NT2/D1 (cell line): ENCODE measurements at regions not wholly inside any gene's neighbourhood (a gene's known extent, or its start where the extent isn't known, plus 50 kb on each side); places are given as distances from the start of the nearest gene placed in this dataset.

ENCODE experiments used
- DNase-seq: peaks from one replicate; pipeline ENCODE4 v3.0.0-alpha.2; 2011; ENCODE audit warnings: low read depth, low spot score
- H3K27me3 ChIP-seq: 2 replicates; pipeline ENCODE4 v1.6.0; 2011; ENCODE audit warnings: mild to moderate bottlenecking; ENCODE audit not compliant: insufficient read length, insufficient read depth
- H3K36me3 ChIP-seq: 2 replicates; pipeline ENCODE4 v1.6.1; 2011; ENCODE audit warnings: mild to moderate bottlenecking, low read length, mixed read lengths; ENCODE audit not compliant: insufficient read depth, insufficient read length
- H3K4me1 ChIP-seq: 2 replicates; pipeline ENCODE4 v1.5.1; 2011; ENCODE audit not compliant: insufficient read depth, insufficient read length
- H3K4me3 ChIP-seq: 2 replicates; pipeline ENCODE4 v1.5.1; 2011; ENCODE audit warnings: low read depth; ENCODE audit not compliant: insufficient read length
- H3K9ac ChIP-seq: 2 replicates; pipeline ENCODE4 v1.6.0; 2011; ENCODE audit warnings: low read depth; ENCODE audit not compliant: insufficient read length
- H3K9me3 ChIP-seq: 2 replicates; pipeline ENCODE4 v1.5.1; 2011; ENCODE audit warnings: mild to moderate bottlenecking, low read length; ENCODE audit not compliant: insufficient read depth
- SUZ12 ChIP-seq: IDR thresholded peaks from 2 replicates; pipeline ENCODE4 v1.6.1; 2011; ENCODE audit not compliant: insufficient read length, insufficient read depth; ENCODE audit errors: extremely low read depth
- YY1 ChIP-seq: IDR thresholded peaks from 2 replicates; pipeline ENCODE4 v1.6.1; 2011; ENCODE audit not compliant: insufficient read length, insufficient read depth
- ZNF274 ChIP-seq: IDR thresholded peaks from 2 replicates; pipeline ENCODE4 v1.6.1; 2011; ENCODE audit warnings: mild to moderate bottlenecking, low read depth, low read length

DNA sequence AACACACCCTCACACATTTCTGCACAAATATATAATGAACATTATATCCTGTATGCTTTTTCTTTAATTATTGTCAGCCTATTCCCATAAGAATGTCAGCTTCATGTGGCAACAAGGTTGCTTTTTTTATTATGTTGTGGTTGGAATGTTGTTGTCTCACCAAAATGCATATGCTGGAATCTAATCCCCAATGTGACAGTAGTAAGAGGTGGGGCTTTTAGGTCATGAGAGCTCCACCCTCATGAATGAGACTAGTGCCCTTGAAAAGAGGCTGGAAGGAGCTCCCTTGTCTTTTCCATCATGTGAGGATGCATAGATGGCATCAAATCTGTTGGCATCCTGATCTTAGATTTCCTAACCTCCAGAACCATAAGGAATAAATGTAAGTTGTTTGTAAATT lies 131.3 kb upstream of the IRX6 start:
- H3K4me3 ChIP-seq, result no peak overlapping the region
- no peaks in the 10 kb centered on the region for H3K36me3 ChIP-seq
- H3K9ac ChIP-seq, result no peak overlapping the region
- no peaks in the 10 kb centered on the region for H3K4me1 ChIP-seq
- no peak for DNase-seq
- TF ChIP-seq YY1 (no peak), ZNF274 (no peak), SUZ12 (no peak)
- peaks cover 2% of the 10 kb centered on the region for H3K27me3 ChIP-seq
- H3K9me3 ChIP-seq, result peaks cover 13% of the 10 kb centered on the region; the same call in 1 of the 2 replicates

DNA sequence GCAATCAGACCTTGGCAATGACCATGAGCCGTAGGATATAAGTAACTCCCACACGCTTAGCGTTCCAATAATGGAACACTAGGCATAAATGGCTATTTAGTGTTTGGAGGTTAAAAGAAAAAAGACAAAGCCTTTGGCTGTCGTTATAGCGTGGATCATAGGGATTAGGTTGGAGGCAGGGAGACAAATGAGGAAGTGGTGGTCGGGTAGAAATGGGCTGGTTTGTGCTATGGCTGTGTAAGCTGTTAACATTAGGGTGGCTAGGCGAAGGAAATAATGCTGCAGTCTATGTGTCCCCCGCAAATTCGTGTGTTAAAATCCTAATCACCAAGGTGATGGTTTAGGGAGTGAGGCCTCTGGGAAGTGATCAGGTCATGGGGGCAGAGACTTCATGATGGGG lies 120.4 kb upstream of the IRX6 start:
- Histone ChIP-seq H3K4me1 (no peaks in the 10 kb centered on the region), H3K9ac (no peak overlapping the region), H3K9me3 (no peaks in the 10 kb centered on the region; the same call in 1 of the 2 replicates), H3K27me3 (no peaks in the 10 kb centered on the region), H3K4me3 (no peak overlapping the region), H3K36me3 (no peaks in the 10 kb centered on the region)
- TF ChIP-seq ZNF274, result no peak
- no peak for TF ChIP-seq SUZ12
- no peak for TF ChIP-seq YY1
- DNase-seq, result no peak

DNA sequence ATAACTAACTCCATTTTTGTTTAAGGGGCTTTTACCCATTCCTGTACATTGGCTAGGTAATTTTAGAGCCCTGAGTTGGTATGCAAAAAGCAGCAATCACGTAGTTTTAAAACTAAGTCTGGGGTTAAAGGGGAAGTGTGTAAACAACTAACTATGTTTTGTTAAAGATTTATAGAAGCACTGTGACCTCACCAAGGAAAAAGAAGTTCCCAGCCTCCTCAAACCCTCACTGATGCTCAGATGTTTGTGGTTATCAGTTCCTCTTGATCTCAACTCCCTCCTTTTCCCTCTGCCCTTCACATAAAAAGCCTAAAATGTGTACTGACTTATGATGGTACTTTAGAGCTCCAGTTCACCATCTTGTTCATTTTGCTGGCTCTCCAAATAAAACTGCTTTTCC lies 119.9 kb upstream of the IRX6 start:
- H3K9me3 ChIP-seq, result no peaks in the 10 kb centered on the region; the same call in 1 of the 2 replicates
- no peak for TF ChIP-seq SUZ12
- TF ChIP-seq YY1, result no peak
- TF ChIP-seq ZNF274, result no peak
- no peaks in the 10 kb centered on the region for H3K27me3 ChIP-seq
- H3K4me1 ChIP-seq, result no peaks in the 10 kb centered on the region
- H3K36me3 ChIP-seq, result no peaks in the 10 kb centered on the region
- no peak for DNase-seq
- no peak overlapping the region for H3K9ac ChIP-seq
- no peak overlapping the region for H3K4me3 ChIP-seq

GRCh38 chr16:55204923-55205322 lies 119.1 kb upstream of the IRX6 start:
- no peak overlapping the region for H3K4me3 ChIP-seq
- H3K36me3 ChIP-seq, result no peaks in the 10 kb centered on the region
- no peak for TF ChIP-seq YY1
- TF ChIP-seq SUZ12, result no peak
- no peak for TF ChIP-seq ZNF274
- DNase-seq, result no peak
- H3K4me1 ChIP-seq, result no peaks in the 10 kb centered on the region
- no peaks in the 10 kb centered on the region for H3K27me3 ChIP-seq
- no peaks in the 10 kb centered on the region for H3K9me3 ChIP-seq
- H3K9ac ChIP-seq, result no peak overlapping the region

GRCh38 chr16:55207693-55208428 lies 116.1 kb upstream of the IRX6 start:
- no peak for TF ChIP-seq YY1
- TF ChIP-seq ZNF274, result no peak
- no peak for TF ChIP-seq SUZ12

GRCh38 chr16:55209626-55210025 lies 114.4 kb upstream of the IRX6 start:
- TF ChIP-seq YY1, result no peak
- TF ChIP-seq SUZ12, result no peak
- no peak for TF ChIP-seq ZNF274
- peaks cover 2% of the 10 kb centered on the region for H3K27me3 ChIP-seq
- no peaks in the 10 kb centered on the region for H3K4me1 ChIP-seq
- H3K9me3 ChIP-seq, result no peaks in the 10 kb centered on the region
- no peak overlapping the region for H3K9ac ChIP-seq
- no peak overlapping the region for H3K4me3 ChIP-seq
- no peaks in the 10 kb centered on the region for H3K36me3 ChIP-seq
- no peak for DNase-seq

More at GRCh38 chr16:55207693-55208428, 116.1 kb upstream of the IRX6 start:
- no peaks in the 10 kb centered on the region for H3K4me1 ChIP-seq
- H3K27me3 ChIP-seq, result no peaks in the 10 kb centered on the region
- DNase-seq, result no peak
- H3K4me3 ChIP-seq, result no peak overlapping the region
- no peaks in the 10 kb centered on the region for H3K9me3 ChIP-seq
- no peak overlapping the region for H3K9ac ChIP-seq
- no peaks in the 10 kb centered on the region for H3K36me3 ChIP-seq

DNA sequence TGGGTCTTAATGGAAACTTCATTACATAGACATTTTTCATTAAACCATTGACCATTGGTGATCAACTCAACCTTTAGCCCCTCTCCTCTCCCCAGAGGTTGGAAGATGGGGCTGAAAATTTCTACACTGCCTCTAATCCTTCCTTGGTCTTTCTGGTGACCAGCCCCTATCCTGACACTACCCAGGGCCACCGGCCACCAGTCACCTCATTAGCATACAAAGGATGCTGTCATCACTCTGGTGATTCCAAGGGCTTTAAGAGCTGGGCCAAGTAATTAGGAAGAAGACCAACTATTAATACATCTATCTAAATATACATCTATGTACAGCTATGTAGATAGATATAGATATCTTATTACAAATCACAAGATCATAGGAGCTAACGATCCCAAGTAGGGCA lies 111.2 kb upstream of the IRX6 start:
- no peak for DNase-seq
- H3K4me1 ChIP-seq, result no peaks in the 10 kb centered on the region
- H3K9me3 ChIP-seq, result no peaks in the 10 kb centered on the region
- no peak overlapping the region for H3K9ac ChIP-seq
- H3K36me3 ChIP-seq, result no peaks in the 10 kb centered on the region
- peaks cover 5% of the 10 kb centered on the region for H3K27me3 ChIP-seq
- H3K4me3 ChIP-seq, result no peak overlapping the region
- no peak for TF ChIP-seq ZNF274
- TF ChIP-seq SUZ12, result no peak
- no peak for TF ChIP-seq YY1

DNA sequence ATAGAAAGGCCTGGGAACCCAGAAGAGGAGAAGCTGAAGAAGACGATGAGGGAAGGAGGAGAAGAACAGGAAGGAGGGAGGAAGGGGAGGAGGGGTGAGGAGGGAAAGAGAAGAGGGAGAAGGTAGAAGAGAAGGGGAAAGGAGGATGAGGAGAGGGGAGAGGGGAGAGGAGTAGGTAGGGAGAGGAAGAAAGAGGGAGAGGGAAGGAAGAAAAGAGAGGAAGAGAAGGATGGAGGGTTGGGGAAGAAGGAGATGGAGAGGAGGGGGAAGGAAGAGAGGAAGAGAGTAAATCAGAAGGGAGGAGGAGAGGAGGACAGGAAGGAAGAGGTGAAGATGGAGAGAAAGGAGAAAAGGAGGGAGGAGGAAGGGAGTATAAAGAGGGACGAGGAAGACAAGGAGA lies 109.6 kb upstream of the IRX6 start:
- H3K9ac ChIP-seq, result no peak overlapping the region
- TF ChIP-seq ZNF274 (no peak), SUZ12 (no peak), YY1 (no peak)
- H3K27me3 ChIP-seq, result peaks cover 5% of the 10 kb centered on the region
- H3K4me3 ChIP-seq, result no peak overlapping the region
- H3K36me3 ChIP-seq, result no peaks in the 10 kb centered on the region
- DNase-seq, result no peak
- H3K9me3 ChIP-seq, result no peaks in the 10 kb centered on the region
- no peaks in the 10 kb centered on the region for H3K4me1 ChIP-seq
